IMR-90 (cell line): ENCODE measurements at regions not wholly inside any gene's neighbourhood (a gene's known extent, or its start where the extent isn't known, plus 50 kb on each side); places are given as distances from the start of the nearest gene placed in this dataset.

Experiments
- ATAC-seq: fragments of 200-7000 bp; cut with Tn5 transposase; 2 replicates; pipeline ENCODE4 v1.9.1; 2020; ENCODE audit warnings: low read depth, mild to moderate bottlenecking, moderate library complexity
- BruUV-seq: library from RNA; stranded (reverse); fragments of 400-500 nt; replicated peaks from 2 replicates; lab custom pipeline; 2021; lab: Mats Ljungman, UMichigan
- CTCF ChIA-PET: fragments of 300-600 bp; formaldehyde crosslinking; extraction: SDS; loops from one replicate; lab custom pipeline; 2021; ENCODE audit warnings: antibody characterized with exemption; lab: Yijun Ruan, JAX
- POLR2A ChIA-PET: fragments of 300-600 bp; sonication (Branson Sonifier 250); formaldehyde crosslinking; loops from one replicate; lab custom pipeline; 2022; ENCODE audit warnings: antibody characterized with exemption; ENCODE audit not compliant: unreplicated experiment; lab: Charles Lee
- DNase-seq: peaks from one replicate; pipeline ENCODE4 v3.0.0; 2013
- H2AFZ ChIP-seq: replicated peaks from 2 replicates; pipeline ENCODE3; 2013; ENCODE audit warnings: low read length, mild to moderate bottlenecking; ENCODE audit not compliant: poor library complexity
- H2AK5ac ChIP-seq: 2 replicates; pipeline ENCODE4 v1.6.1; 2013; ENCODE audit warnings: low read depth, low read length, inconsistent platforms
- H2AK9ac ChIP-seq: replicated peaks from 2 replicates; pipeline ENCODE3; 2013; ENCODE audit warnings: mild to moderate bottlenecking, low read depth, low read length, moderate library complexity; ENCODE audit not compliant: poor library complexity
- H2BK120ac ChIP-seq: 2 replicates; pipeline ENCODE4 v1.6.1; 2013; ENCODE audit warnings: low read depth, low read length, inconsistent platforms
- H2BK15ac ChIP-seq: 3 replicates; pipeline ENCODE4 v1.6.1; 2013; ENCODE audit warnings: low read depth, low read length, inconsistent platforms
- H2BK20ac ChIP-seq: 2 replicates; pipeline ENCODE4 v1.6.1; 2013; ENCODE audit warnings: low read depth, mild to moderate bottlenecking, inconsistent platforms, low read length, moderate library complexity
- H2BK5ac ChIP-seq: 2 replicates; pipeline ENCODE4 v1.6.1; 2013; ENCODE audit warnings: mild to moderate bottlenecking, low read depth, low read length, inconsistent platforms; ENCODE audit not compliant: poor library complexity, severe bottlenecking
- H3K14ac ChIP-seq: replicated peaks from 2 replicates; pipeline ENCODE4 v1.6.1; 2013; ENCODE audit warnings: low read depth, low read length, inconsistent platforms
- H3K18ac ChIP-seq: 2 replicates; pipeline ENCODE4 v1.6.1; 2013; ENCODE audit warnings: low read depth, low read length, control low read depth
- H3K23ac ChIP-seq: 2 replicates; pipeline ENCODE4 v1.6.1; 2013; ENCODE audit warnings: low read depth, low read length, inconsistent platforms
- H3K27ac ChIP-seq: 2 replicates; pipeline ENCODE4 v1.5.1; 2013; ENCODE audit warnings: mild to moderate bottlenecking, control low read depth, low read length; ENCODE audit not compliant: insufficient read depth
- H3K27me3 ChIP-seq: 2 replicates; pipeline ENCODE4 v1.6.1; 2013; ENCODE audit warnings: low read length; ENCODE audit not compliant: control insufficient read depth, insufficient read depth
- H3K36me3 ChIP-seq: 2 replicates; pipeline ENCODE4 v1.6.1; 2013; ENCODE audit warnings: low read length, mixed read lengths; ENCODE audit not compliant: control insufficient read depth, insufficient read depth
- H3K4ac ChIP-seq: 2 replicates; pipeline ENCODE4 v1.6.1; 2013; ENCODE audit warnings: low read depth, low read length, inconsistent platforms
- H3K4me1 ChIP-seq: 2 replicates; pipeline ENCODE4 v1.6.1; 2013; ENCODE audit warnings: low read length, mixed read lengths; ENCODE audit not compliant: control insufficient read depth, insufficient read depth
- H3K4me2 ChIP-seq: 2 replicates; pipeline ENCODE4 v1.6.1; 2013; ENCODE audit warnings: low read depth, mild to moderate bottlenecking, control low read depth, low read length, moderate library complexity
- H3K4me3 ChIP-seq: 2 replicates; pipeline ENCODE4 v1.5.1; 2013; ENCODE audit warnings: low read depth, mild to moderate bottlenecking, control low read depth, low read length, moderate library complexity; ENCODE audit not compliant: insufficient read depth
- H3K56ac ChIP-seq: 2 replicates; pipeline ENCODE4 v1.6.1; 2013; ENCODE audit warnings: low read length, inconsistent platforms; ENCODE audit not compliant: insufficient read depth; ENCODE audit errors: extremely low read depth
- H3K79me1 ChIP-seq, 2 experiments: 2 replicates each; pipeline ENCODE4 v1.6.1; 2013; ENCODE audit warnings: low read length in 2 of 2, inconsistent platforms in 1 of 2, low read depth in 1 of 2
- H3K9ac ChIP-seq: 2 replicates; pipeline ENCODE4 v1.6.1; 2013; ENCODE audit warnings: low read depth, low read length, control low read depth
- H3K9me1 ChIP-seq: 2 replicates; pipeline ENCODE4 v1.6.1; 2013; ENCODE audit warnings: low read length, inconsistent platforms; ENCODE audit not compliant: insufficient read depth
- H3K9me3 ChIP-seq: 2 replicates; pipeline ENCODE4 v1.6.1; 2013; ENCODE audit warnings: low read length; ENCODE audit not compliant: control insufficient read depth, insufficient read depth
- H4K20me1 ChIP-seq: 2 replicates; pipeline ENCODE4 v1.6.1; 2013; ENCODE audit warnings: low read length, inconsistent platforms; ENCODE audit not compliant: insufficient read depth
- H4K5ac ChIP-seq: 2 replicates; pipeline ENCODE4 v1.6.1; 2013; ENCODE audit warnings: mild to moderate bottlenecking, low read depth, low read length, control low read depth
- H4K8ac ChIP-seq, 2 experiments: 2 replicates each; pipeline ENCODE4 v1.6.1; 2013; ENCODE audit warnings: low read depth in 2 of 2, low read length in 2 of 2, control low read depth in 1 of 2, inconsistent platforms in 1 of 2
- H4K91ac ChIP-seq: 2 replicates; pipeline ENCODE4 v1.6.1; 2013; ENCODE audit warnings: low read depth, low read length, inconsistent platforms; ENCODE audit not compliant: insufficient read depth
- BHLHE40 ChIP-seq: fragments of 150-350 bp; IDR thresholded peaks from 2 replicates; pipeline ENCODE4 v1.6.1; 2016; ENCODE audit warnings: mild to moderate bottlenecking, low read depth, low read length
- CHD1 ChIP-seq: IDR thresholded peaks from 2 replicates; pipeline ENCODE4 v1.6.1; 2012; ENCODE audit warnings: low read depth, low read length, improper control_type of control experiment
- FOS ChIP-seq: fragments of 150-350 bp; IDR thresholded peaks from 2 replicates; pipeline ENCODE4 v1.6.1; 2016; ENCODE audit warnings: low read depth, low read length
- MAFK ChIP-seq: IDR thresholded peaks from 2 replicates; pipeline ENCODE4 v1.6.1; 2012; ENCODE audit warnings: low read depth, low read length, improper control_type of control experiment
- NFE2L2 ChIP-seq: fragments of 150-350 bp; IDR thresholded peaks from 2 replicates; pipeline ENCODE4 v1.6.1; 2016; ENCODE audit warnings: low read depth, mild to moderate bottlenecking, low read length
- RCOR1 ChIP-seq: IDR thresholded peaks from 2 replicates; pipeline ENCODE4 v1.6.1; 2012; ENCODE audit warnings: mild to moderate bottlenecking, low read length, improper control_type of control experiment; ENCODE audit not compliant: insufficient replicate concordance
- SMC3 ChIP-seq: fragments of 150-350 bp; IDR thresholded peaks from 2 replicates; pipeline ENCODE4 v1.6.1; 2016; ENCODE audit warnings: low read depth, mild to moderate bottlenecking, antibody characterized with exemption, low read length, moderate library complexity
- WGBS, 2 experiments: methylation state at CpG; one replicate each; pipeline versions ENCODE4 v1.1.5 to v1.1.7; 2013; ENCODE audit warnings: missing lambda C conversion rate in 2 of 2; ENCODE audit not compliant: insufficient read length in 1 of 2; ENCODE audit errors: extremely low coverage in 2 of 2; 5-methylcytosine and 5-hydroxymethylcytosine counted together
- dilution Hi-C: fragments of 300-500 bp; cut with HindIII; formaldehyde crosslinking; loops from one replicate; pipeline ENCODE4 v1.14.3; 2018; ENCODE audit warnings: low sequenced_read_pairs; ENCODE audit not compliant: unreplicated experiment
- in situ Hi-C: fragments of 300-500 bp; cut with MboI; formaldehyde crosslinking; loops from 3 replicates; pipeline ENCODE4 v1.14.3; 2019; ENCODE audit warnings: low sequenced_read_pairs, inconsistent platforms, mixed read lengths
- intact Hi-C: fragments of 100-400 bp; cut with micrococcal nuclease; formaldehyde crosslinking; loops from 2 replicates; pipeline ENCODE4 v1.10.0; 2022

GRCh38 chr6:81938014-81938856, 185.8 kb upstream of the TENT5A start (continued):
- TF ChIP-seq CHD1 (no peak), FOS (peak; percentile 86), NFE2L2 (no peak; the same call in 1 of the 2 replicates)

DNA sequence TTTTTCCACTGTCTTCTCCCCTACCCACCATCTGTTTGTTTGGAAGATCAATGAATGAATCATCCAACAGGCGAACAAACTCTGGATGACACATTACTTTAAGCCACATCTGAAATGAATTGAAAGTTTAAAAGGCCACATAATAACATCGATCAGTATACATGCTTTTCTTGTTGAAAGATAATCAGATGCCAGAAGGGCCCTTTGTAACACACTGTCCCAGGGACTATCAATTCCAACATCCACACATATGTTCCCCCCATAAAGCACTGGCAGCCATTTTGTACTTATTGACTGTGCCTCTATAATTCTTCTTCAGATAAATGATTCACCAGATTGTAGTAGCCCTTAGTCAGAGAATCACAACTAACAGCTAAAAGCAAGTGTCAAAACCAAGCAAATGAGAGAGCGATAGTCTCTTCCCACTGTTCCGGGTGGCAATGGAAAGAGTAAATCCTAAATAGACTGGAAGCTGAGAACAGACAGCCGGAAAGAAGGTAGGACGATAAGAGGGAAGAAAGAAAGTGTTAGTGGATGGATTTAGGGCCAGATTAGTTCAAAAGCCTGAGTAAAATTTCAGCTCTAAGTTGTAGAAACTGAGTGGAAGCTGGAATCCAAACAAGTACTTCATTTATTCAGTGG, 184.9 kb upstream of the TENT5A start:
- WGBS, 2 experiments, result 100% methylated on average over 1 of the region's 6 CpGs; no CpG with 5 or more reads in 1 of the 2 experiments
- dilution Hi-C loops, result no loop called here
- Histone ChIP-seq H2AFZ (peak overlapping the region; percentile 46), H4K5ac (peak overlapping the region; percentile 90; the same call in 1 of the 2 replicates), H3K79me1 (no peaks in the 10 kb centered on the region), H3K9me1 (peaks cover 10% of the 10 kb centered on the region; the same call in 1 of the 2 replicates), H3K9me3 (no peaks in the 10 kb centered on the region), H3K56ac (peak overlapping the region; percentile 34; the same call in 1 of the 2 replicates), H4K8ac (peak overlapping the region; percentile 3 to 56; a peak in 2 of 4 replicates), H2BK120ac (peak overlapping the region; percentile 92), H3K23ac (peak overlapping the region; percentile 71), H3K4me2 (peak overlapping the region; percentile 58; the same call in 1 of the 2 replicates), H2BK5ac (peak overlapping the region; percentile 92), H3K4me1 (peaks cover 16% of the 10 kb centered on the region), H3K27me3 (no peaks in the 10 kb centered on the region), H2BK15ac (peak overlapping the region; percentile 72), H2AK5ac (peak overlapping the region; percentile 77), H2AK9ac (no peak overlapping the region), H4K20me1 (no peaks in the 10 kb centered on the region), H3K36me3 (no peaks in the 10 kb centered on the region), H3K4me3 (no peak overlapping the region), H3K14ac (peak overlapping the region; percentile 88), H4K91ac (peak overlapping the region; percentile 88), H3K18ac (peak overlapping the region; percentile 97; the same call in 1 of the 2 replicates), H3K4ac (peak overlapping the region; percentile 80), H3K9ac (no peak overlapping the region), H3K27ac (no peak overlapping the region), H2BK20ac (peak overlapping the region; percentile 94)
- TF ChIP-seq FOS, result peak; percentile 56; the same call in 1 of the 2 replicates
- TF ChIP-seq BHLHE40, result no peak
- no peak for TF ChIP-seq CHD1
- TF ChIP-seq SMC3, result no peak
- TF ChIP-seq RCOR1, result no peak
- TF ChIP-seq NFE2L2, result no peak
- TF ChIP-seq MAFK, result no peak
- ChIA-PET POLR2A (no interaction called here), CTCF (interaction anchor here (0.5 kb wide), 1 partner anchor 63 kb away, joined by 3 read pairs; no protein-coding TSS in a partner anchor)
- BruUV-seq, result no TSS peak
- ATAC-seq (no peak; the same call in 1 of the 2 replicates), DNase-seq (peak; percentile 66)
- in situ Hi-C loops, result no loop called here
- intact Hi-C loops, result loop anchor here (5.0 kb wide), 1 partner anchor 185 kb away; the partner anchor contains the start of gene TENT5A
